Mammary epithelial cell (primary cell): ENCODE measurements at regions not wholly inside any gene's neighbourhood (a gene's known extent, or its start where the extent isn't known, plus 50 kb on each side); places are given as distances from the start of the nearest gene placed in this dataset.

ENCODE experiments used
- EZH2 ChIP-seq: IDR thresholded peaks from 2 replicates; pipeline ENCODE4 v1.6.1; 2012; ENCODE audit warnings: low read length, inconsistent platforms, borderline replicate concordance
- TF ChIP-seq, protein P1 (sequence below), 2 donors: IDR thresholded peaks in 1 of 2; conservative IDR thresholded peaks in 1 of 2; 2 replicates each; pipeline ENCODE4 v1.5.1; 2011 to 2012; ENCODE audit warnings: inconsistent platforms in 2 of 2, low read length in 2 of 2, mild to moderate bottlenecking in 2 of 2, control low read depth in 1 of 2, low read depth in 1 of 2; ENCODE audit not compliant: insufficient read depth in 1 of 2; ENCODE audit errors: extremely low read depth in 1 of 2

- TF ChIP-seq EZH2, result no peak
- TF ChIP-seq, protein P1, sequence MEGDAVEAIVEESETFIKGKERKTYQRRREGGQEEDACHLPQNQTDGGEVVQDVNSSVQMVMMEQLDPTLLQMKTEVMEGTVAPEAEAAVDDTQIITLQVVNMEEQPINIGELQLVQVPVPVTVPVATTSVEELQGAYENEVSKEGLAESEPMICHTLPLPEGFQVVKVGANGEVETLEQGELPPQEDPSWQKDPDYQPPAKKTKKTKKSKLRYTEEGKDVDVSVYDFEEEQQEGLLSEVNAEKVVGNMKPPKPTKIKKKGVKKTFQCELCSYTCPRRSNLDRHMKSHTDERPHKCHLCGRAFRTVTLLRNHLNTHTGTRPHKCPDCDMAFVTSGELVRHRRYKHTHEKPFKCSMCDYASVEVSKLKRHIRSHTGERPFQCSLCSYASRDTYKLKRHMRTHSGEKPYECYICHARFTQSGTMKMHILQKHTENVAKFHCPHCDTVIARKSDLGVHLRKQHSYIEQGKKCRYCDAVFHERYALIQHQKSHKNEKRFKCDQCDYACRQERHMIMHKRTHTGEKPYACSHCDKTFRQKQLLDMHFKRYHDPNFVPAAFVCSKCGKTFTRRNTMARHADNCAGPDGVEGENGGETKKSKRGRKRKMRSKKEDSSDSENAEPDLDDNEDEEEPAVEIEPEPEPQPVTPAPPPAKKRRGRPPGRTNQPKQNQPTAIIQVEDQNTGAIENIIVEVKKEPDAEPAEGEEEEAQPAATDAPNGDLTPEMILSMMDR (conservative IDR thresholded peaks at IDR 0.05 in 1 of 2, IDR thresholded peaks at IDR 0.05 in 1 of 2; ENCODE audit: extremely low read depth in 1 of 2, insufficient read depth in 1 of 2, low read depth in 1 of 2, low read length in 2 of 2), result no peak
Measured at GRCh38 chr3:126287536-126288241, 69.5 kb downstream of the KLF15 start.
